ENCODE measurements at regions not wholly inside any gene's neighbourhood (a gene's known extent, or its start where the extent isn't known, plus 50 kb on each side); places are given as distances from the start of the nearest gene placed in this dataset.

- TF ChIP-seq, protein P1, sequence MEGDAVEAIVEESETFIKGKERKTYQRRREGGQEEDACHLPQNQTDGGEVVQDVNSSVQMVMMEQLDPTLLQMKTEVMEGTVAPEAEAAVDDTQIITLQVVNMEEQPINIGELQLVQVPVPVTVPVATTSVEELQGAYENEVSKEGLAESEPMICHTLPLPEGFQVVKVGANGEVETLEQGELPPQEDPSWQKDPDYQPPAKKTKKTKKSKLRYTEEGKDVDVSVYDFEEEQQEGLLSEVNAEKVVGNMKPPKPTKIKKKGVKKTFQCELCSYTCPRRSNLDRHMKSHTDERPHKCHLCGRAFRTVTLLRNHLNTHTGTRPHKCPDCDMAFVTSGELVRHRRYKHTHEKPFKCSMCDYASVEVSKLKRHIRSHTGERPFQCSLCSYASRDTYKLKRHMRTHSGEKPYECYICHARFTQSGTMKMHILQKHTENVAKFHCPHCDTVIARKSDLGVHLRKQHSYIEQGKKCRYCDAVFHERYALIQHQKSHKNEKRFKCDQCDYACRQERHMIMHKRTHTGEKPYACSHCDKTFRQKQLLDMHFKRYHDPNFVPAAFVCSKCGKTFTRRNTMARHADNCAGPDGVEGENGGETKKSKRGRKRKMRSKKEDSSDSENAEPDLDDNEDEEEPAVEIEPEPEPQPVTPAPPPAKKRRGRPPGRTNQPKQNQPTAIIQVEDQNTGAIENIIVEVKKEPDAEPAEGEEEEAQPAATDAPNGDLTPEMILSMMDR (IDR thresholded peaks at IDR 0.05), result no peak
- no peak for TF ChIP-seq POLR2AphosphoS5 (IDR thresholded peaks at IDR 0.05; ENCODE audit: insufficient read depth in 1 of 2, low read depth in 1 of 2)
These were observed 180.4 kb upstream of the PKN2 start for GRCh38 chr1:88503646-88504045.
